Cardiac muscle cell (in vitro differentiated cells and primary cell): ENCODE measurements at regions not wholly inside any gene's neighbourhood (a gene's known extent, or its start where the extent isn't known, plus 50 kb on each side); places are given as distances from the start of the nearest gene placed in this dataset.

Source experiments
- DNase-seq, 2 donors: peaks; one replicate each; pipeline versions ENCODE4 v3.0.0 to v3.0.0-alpha.2; 2010 to 2017; ENCODE audit warnings: low read depth in 1 of 2, low spot score in 1 of 2
- H3K27ac ChIP-seq: fragments of 200-600 bp; sonication (generic); 2 replicates; pipeline ENCODE4 v1.5.1; 2016
- H3K27me3 ChIP-seq: fragments of 200-600 bp; sonication (generic); 2 replicates; pipeline ENCODE4 v1.6.0; 2016; ENCODE audit warnings: control low read depth
- H3K36me3 ChIP-seq: fragments of 200-600 bp; sonication (generic); 2 replicates; pipeline ENCODE4 v1.5.1; 2016; ENCODE audit warnings: control low read depth
- H3K4me1 ChIP-seq: fragments of 200-600 bp; sonication (generic); 2 replicates; pipeline ENCODE4 v1.8.1; 2017; ENCODE audit warnings: low read depth, mild to moderate bottlenecking, mixed run types
- H3K4me3 ChIP-seq: fragments of 200-600 bp; sonication (generic); 2 replicates; pipeline ENCODE4 v1.5.1; 2016; ENCODE audit warnings: mild to moderate bottlenecking
- H3K9me3 ChIP-seq: fragments of 200-600 bp; sonication (generic); 2 replicates; pipeline ENCODE4 v1.5.1; 2017; ENCODE audit warnings: low read depth, mild to moderate bottlenecking, control low read depth
- TF ChIP-seq, protein P1 (sequence below): IDR thresholded peaks from 2 replicates; pipeline ENCODE4 v1.5.1; 2012; ENCODE audit warnings: low read depth, mild to moderate bottlenecking, low read length

DNA sequence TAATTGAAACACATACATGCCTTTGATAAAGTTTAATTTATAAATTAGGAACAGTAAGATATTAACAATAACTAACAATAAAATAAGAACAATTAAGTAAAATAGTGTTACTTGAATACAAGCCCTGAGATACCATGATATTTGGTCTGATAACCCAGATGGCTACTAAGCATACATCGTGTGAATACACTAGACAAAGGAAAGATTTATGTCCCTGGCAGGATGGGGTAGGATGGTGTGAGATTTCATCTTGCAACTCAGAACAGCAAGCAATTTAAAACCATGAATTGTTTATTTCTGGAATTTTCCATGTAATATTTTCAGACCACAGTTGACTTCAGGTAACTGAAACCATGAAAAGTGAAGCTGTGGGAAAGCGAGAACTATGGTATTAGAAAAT, 169.5 kb downstream of the DIPK2A start:
- TF ChIP-seq, protein P1, sequence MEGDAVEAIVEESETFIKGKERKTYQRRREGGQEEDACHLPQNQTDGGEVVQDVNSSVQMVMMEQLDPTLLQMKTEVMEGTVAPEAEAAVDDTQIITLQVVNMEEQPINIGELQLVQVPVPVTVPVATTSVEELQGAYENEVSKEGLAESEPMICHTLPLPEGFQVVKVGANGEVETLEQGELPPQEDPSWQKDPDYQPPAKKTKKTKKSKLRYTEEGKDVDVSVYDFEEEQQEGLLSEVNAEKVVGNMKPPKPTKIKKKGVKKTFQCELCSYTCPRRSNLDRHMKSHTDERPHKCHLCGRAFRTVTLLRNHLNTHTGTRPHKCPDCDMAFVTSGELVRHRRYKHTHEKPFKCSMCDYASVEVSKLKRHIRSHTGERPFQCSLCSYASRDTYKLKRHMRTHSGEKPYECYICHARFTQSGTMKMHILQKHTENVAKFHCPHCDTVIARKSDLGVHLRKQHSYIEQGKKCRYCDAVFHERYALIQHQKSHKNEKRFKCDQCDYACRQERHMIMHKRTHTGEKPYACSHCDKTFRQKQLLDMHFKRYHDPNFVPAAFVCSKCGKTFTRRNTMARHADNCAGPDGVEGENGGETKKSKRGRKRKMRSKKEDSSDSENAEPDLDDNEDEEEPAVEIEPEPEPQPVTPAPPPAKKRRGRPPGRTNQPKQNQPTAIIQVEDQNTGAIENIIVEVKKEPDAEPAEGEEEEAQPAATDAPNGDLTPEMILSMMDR = no peak
- H3K36me3 ChIP-seq = no peaks in the 10 kb centered on the region
- DNase-seq = no peak
- H3K4me1 ChIP-seq = no peaks in the 10 kb centered on the region
- no peaks in the 10 kb centered on the region for H3K27me3 ChIP-seq
- H3K9me3 ChIP-seq = no peaks in the 10 kb centered on the region
- no peak overlapping the region for H3K4me3 ChIP-seq
- no peak overlapping the region for H3K27ac ChIP-seq

DNA sequence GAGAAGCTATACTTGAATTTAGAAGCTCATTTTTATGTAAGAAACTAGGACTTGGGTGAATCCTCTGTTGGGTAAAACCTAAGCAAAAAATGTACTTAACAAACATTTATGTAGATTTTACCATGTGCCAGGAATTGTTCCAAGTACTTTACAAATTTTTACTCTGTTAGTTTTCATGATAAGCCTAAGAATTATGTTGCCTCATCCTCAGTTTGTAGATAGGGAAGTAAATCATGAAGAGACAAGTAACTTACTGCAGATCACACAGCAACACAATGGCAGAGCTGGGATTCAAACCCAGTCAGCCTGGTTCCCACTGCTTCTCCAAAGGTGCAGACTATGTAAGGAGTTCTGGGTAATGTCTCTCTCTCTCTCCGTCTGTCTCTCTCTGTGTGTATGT, 169.9 kb downstream of the DIPK2A start:
- Histone ChIP-seq H3K4me3 (no peak overlapping the region), H3K36me3 (no peaks in the 10 kb centered on the region), H3K27me3 (no peaks in the 10 kb centered on the region), H3K4me1 (no peaks in the 10 kb centered on the region), H3K27ac (no peak overlapping the region), H3K9me3 (no peaks in the 10 kb centered on the region)
- DNase-seq = peak in 1 of 2 donors; percentile 29
- TF ChIP-seq, protein P1 = no peak

DNA sequence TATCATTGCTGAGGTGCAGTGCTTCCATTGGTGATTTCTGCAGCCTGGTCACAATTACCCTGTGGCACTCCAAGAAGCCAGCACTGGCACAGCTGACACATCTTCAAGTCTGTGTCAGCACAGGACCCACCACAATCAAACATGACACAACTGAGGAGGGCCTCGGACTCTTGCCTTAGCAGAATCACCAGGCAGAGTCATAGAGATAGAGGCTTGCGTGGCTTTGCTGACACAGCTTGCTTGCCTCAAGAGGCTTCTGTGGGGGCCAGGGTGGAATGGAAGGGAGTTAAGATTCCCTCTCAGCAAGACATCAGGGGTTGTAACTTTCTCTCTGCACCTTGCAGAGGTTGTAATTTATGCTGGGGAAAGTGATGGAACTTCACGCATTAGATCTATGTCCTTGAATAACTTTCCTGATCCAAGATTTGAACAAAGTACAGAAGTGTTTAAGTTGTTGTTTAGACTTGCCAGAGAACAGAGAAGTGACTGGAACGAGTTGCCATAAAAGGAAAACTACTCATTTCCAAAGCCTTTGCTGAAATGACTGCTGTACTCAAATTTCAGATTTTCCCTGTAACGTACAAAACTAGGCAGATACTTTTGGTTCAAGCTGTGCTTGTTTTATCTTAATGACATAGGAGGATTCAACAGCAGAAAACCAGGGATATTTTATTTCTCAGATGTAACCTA, 170.7 kb downstream of the DIPK2A start:
- Histone ChIP-seq H3K9me3 (no peaks in the 10 kb centered on the region), H3K4me1 (no peaks in the 10 kb centered on the region), H3K4me3 (no peak overlapping the region), H3K27ac (peak overlapping the region; percentile 14), H3K36me3 (no peaks in the 10 kb centered on the region), H3K27me3 (no peaks in the 10 kb centered on the region)
- TF ChIP-seq, protein P1 = no peak
- peak in 1 of 2 donors; percentile 41 for DNase-seq

DNA sequence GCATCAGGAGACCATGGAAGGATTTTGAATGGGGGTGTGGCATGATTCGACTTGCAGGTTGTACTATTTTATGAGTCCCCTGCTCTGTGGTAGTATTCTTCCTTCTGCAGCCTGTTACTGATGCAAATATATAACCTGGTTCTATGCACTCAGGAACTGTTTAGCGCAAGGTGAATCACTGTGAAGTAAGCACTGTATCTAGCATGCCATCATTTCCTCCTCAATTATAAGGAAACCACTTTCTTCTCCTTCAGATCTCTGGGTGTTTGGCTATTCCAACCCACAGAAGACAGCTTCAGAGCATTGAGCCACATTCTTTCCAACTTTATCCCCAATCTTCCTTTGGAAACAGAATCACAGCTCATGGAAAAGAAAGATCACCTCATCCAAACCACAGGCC, 176.7 kb downstream of the DIPK2A start:
- Histone ChIP-seq H3K4me3 (no peak overlapping the region), H3K9me3 (no peaks in the 10 kb centered on the region), H3K36me3 (no peaks in the 10 kb centered on the region), H3K4me1 (no peaks in the 10 kb centered on the region), H3K27ac (no peak overlapping the region), H3K27me3 (no peaks in the 10 kb centered on the region)
- no peak for DNase-seq
- TF ChIP-seq, protein P1 = no peak

DNA sequence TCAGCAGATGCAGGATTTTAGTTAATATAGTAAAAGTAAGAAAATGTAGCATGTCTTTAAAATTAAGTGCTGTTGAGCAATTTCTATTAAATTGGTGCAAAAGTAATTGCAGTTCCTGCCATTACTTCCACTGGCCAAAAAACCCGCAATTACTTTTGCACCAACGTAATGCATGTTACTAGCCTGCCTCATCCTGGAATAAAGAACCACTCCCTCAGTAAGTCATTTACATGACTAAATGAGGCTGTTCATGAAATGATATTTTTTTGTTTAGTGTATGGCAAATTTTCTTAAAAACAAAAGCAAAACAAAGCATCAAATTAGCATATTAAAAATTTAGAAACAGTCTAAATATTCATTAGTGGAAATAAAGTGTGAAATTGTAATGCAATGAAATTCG, 180.4 kb downstream of the DIPK2A start:
- Histone ChIP-seq H3K9me3 (no peaks in the 10 kb centered on the region), H3K27me3 (no peaks in the 10 kb centered on the region), H3K4me3 (no peak overlapping the region), H3K36me3 (no peaks in the 10 kb centered on the region), H3K4me1 (no peaks in the 10 kb centered on the region), H3K27ac (no peak overlapping the region)
- DNase-seq = no peak
- TF ChIP-seq, protein P1 = no peak

DNA sequence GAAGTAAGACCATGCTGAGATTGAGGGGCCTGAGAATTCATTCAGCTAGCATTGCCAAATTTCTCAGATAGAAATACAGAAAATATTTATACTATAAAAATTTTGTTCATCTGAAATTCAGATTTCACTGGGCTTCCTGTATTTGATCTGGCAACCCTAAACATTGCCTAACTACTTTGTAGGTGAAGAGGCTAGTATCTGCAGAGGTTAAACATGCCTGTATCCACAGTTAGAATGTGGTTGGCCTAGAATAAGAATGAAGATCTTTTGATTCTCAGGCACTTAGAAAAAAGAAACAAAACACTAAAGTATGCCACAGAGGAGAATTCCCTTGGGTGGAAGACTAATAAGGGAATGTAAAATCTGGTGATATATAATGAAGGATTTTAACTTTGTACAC, 189.0 kb downstream of the DIPK2A start:
- no peaks in the 10 kb centered on the region for H3K36me3 ChIP-seq
- no peak overlapping the region for H3K27ac ChIP-seq
- TF ChIP-seq, protein P1 = no peak
- DNase-seq = no peak
- no peaks in the 10 kb centered on the region for H3K4me1 ChIP-seq
- H3K4me3 ChIP-seq = no peak overlapping the region
- H3K27me3 ChIP-seq = no peaks in the 10 kb centered on the region
- H3K9me3 ChIP-seq = no peaks in the 10 kb centered on the region
